Neural cell (in vitro differentiated cells): ENCODE measurements at regions not wholly inside any gene's neighbourhood (a gene's known extent, or its start where the extent isn't known, plus 50 kb on each side); places are given as distances from the start of the nearest gene placed in this dataset.

Source experiments
- H2AFZ ChIP-seq: fragments of 200-600, 300-800 bp; sonication (generic), shearing (Covaris generic); 2 replicates; pipeline ENCODE4 v1.6.0; 2014; ENCODE audit warnings: low read depth, mild to moderate bottlenecking, antibody characterized with exemption, low read length, moderate library complexity
- H3F3A ChIP-seq: fragments of 200-600 bp; shearing (Covaris generic); 2 replicates; pipeline ENCODE4 v1.6.1; 2016; ENCODE audit warnings: mild to moderate bottlenecking, moderate library complexity, mixed read lengths, antibody characterized with exemption, low read length; ENCODE audit not compliant: insufficient read depth, poor library complexity, severe bottlenecking
- H3K27ac ChIP-seq: fragments of 200-600, 300-800 bp; sonication (generic), shearing (Covaris generic); 2 replicates; pipeline ENCODE4 v1.5.1; 2014; ENCODE audit warnings: mild to moderate bottlenecking, low read length, moderate library complexity
- H3K27me3 ChIP-seq: fragments of 300-800, 200-600 bp; sonication (generic), shearing (Covaris generic); 2 replicates; pipeline ENCODE4 v1.6.0; 2014; ENCODE audit warnings: mild to moderate bottlenecking, low read depth, low read length, moderate library complexity; ENCODE audit not compliant: insufficient read depth
- H3K36me3 ChIP-seq: fragments of 300-800, 200-600 bp; sonication (generic), shearing (Covaris generic); 2 replicates; pipeline ENCODE4 v1.5.1; 2014; ENCODE audit warnings: mild to moderate bottlenecking, antibody characterized with exemption, low read length, moderate library complexity; ENCODE audit not compliant: insufficient read depth
- H3K4me2 ChIP-seq: fragments of 300-800, 200-600 bp; sonication (generic), shearing (Covaris generic); 2 replicates; pipeline ENCODE4 v1.6.0; 2014; ENCODE audit warnings: mild to moderate bottlenecking, low read length
- H3K4me3 ChIP-seq: fragments of 300-800, 200-600 bp; sonication (generic), shearing (Covaris generic); 2 replicates; pipeline ENCODE4 v1.5.1; 2014; ENCODE audit warnings: mild to moderate bottlenecking, low read length, moderate library complexity
- H3K79me2 ChIP-seq: fragments of 200-600 bp; shearing (Covaris generic); replicated peaks from 2 replicates; pipeline ENCODE4 v1.6.0; 2014; ENCODE audit warnings: mild to moderate bottlenecking, low read length, moderate library complexity; ENCODE audit not compliant: insufficient read depth
- H3K9ac ChIP-seq: fragments of 300-800, 200-600 bp; sonication (generic), shearing (Covaris generic); 2 replicates; pipeline ENCODE4 v1.6.1; 2016; ENCODE audit warnings: mild to moderate bottlenecking, low read length, mixed read lengths
- H3K9me2 ChIP-seq: fragments of 200-600 bp; shearing (Covaris generic); 2 replicates; pipeline ENCODE4 v1.6.1; 2016; ENCODE audit warnings: mild to moderate bottlenecking, low read length, mixed read lengths; ENCODE audit not compliant: insufficient read depth
- H3K9me3 ChIP-seq: fragments of 200-600, 300-800 bp; sonication (generic), shearing (Covaris generic); 2 replicates; pipeline ENCODE4 v1.6.1; 2016; ENCODE audit warnings: mild to moderate bottlenecking, mixed run types, low read length, moderate library complexity, mixed read lengths
- H4K20me1 ChIP-seq: fragments of 200-600 bp; shearing (Covaris generic); 2 replicates; pipeline ENCODE4 v1.6.1; 2016; ENCODE audit warnings: mild to moderate bottlenecking, mixed run types; ENCODE audit not compliant: insufficient read depth
- EP300 ChIP-seq: fragments of 450-650 bp; conservative IDR thresholded peaks from 2 replicates; pipeline ENCODE4 v1.6.1; 2014; ENCODE audit warnings: antibody characterized with exemption, mild to moderate bottlenecking, moderate library complexity; ENCODE audit not compliant: poor library complexity, severe bottlenecking
- EZH2 ChIP-seq: fragments of 200-600, 300-800 bp; shearing (Covaris generic), sonication (generic); IDR thresholded peaks from 2 replicates; pipeline ENCODE4 v1.6.1; 2014; ENCODE audit warnings: antibody characterized with exemption, low read length, borderline replicate concordance, mild to moderate bottlenecking; ENCODE audit not compliant: insufficient read depth, poor library complexity, severe bottlenecking
- MXI1 ChIP-seq: fragments of 450-650 bp; conservative IDR thresholded peaks from 2 replicates; pipeline ENCODE4 v1.6.1; 2014; ENCODE audit warnings: antibody characterized with exemption, mild to moderate bottlenecking; ENCODE audit not compliant: poor library complexity, severe bottlenecking
- POLR2AphosphoS5 ChIP-seq: IDR thresholded peaks from 2 replicates; pipeline ENCODE4 v1.6.1; 2012
- RAD21 ChIP-seq: fragments of 450-650 bp; conservative IDR thresholded peaks from 2 replicates; pipeline ENCODE4 v1.6.1; 2014; ENCODE audit warnings: antibody characterized with exemption, mild to moderate bottlenecking, moderate library complexity
- REST ChIP-seq: IDR thresholded peaks from 2 replicates; pipeline ENCODE4 v1.6.1; 2012; ENCODE audit warnings: borderline replicate concordance
- SMC3 ChIP-seq: fragments of 450-650 bp; conservative IDR thresholded peaks from 2 replicates; pipeline ENCODE4 v1.6.1; 2014; ENCODE audit warnings: antibody characterized with exemption, mild to moderate bottlenecking, moderate library complexity; ENCODE audit not compliant: poor library complexity
- TAF1 ChIP-seq: IDR thresholded peaks from 2 replicates; pipeline ENCODE4 v1.6.1; 2012; ENCODE audit warnings: low read depth
- TF ChIP-seq, protein P1 (sequence below): fragments of 450-650 bp; IDR thresholded peaks from 2 replicates; pipeline ENCODE4 v1.5.1; 2014; ENCODE audit warnings: antibody characterized with exemption, mild to moderate bottlenecking, moderate library complexity; ENCODE audit not compliant: poor library complexity, severe bottlenecking

- H3K79me2 ChIP-seq = no peaks in the 10 kb centered on the region
- no peak for TF ChIP-seq SMC3
- TF ChIP-seq, protein P1, sequence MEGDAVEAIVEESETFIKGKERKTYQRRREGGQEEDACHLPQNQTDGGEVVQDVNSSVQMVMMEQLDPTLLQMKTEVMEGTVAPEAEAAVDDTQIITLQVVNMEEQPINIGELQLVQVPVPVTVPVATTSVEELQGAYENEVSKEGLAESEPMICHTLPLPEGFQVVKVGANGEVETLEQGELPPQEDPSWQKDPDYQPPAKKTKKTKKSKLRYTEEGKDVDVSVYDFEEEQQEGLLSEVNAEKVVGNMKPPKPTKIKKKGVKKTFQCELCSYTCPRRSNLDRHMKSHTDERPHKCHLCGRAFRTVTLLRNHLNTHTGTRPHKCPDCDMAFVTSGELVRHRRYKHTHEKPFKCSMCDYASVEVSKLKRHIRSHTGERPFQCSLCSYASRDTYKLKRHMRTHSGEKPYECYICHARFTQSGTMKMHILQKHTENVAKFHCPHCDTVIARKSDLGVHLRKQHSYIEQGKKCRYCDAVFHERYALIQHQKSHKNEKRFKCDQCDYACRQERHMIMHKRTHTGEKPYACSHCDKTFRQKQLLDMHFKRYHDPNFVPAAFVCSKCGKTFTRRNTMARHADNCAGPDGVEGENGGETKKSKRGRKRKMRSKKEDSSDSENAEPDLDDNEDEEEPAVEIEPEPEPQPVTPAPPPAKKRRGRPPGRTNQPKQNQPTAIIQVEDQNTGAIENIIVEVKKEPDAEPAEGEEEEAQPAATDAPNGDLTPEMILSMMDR = no peak
- TF ChIP-seq POLR2AphosphoS5 = no peak
- TF ChIP-seq REST = no peak
- no peak for TF ChIP-seq MXI1
- TF ChIP-seq EP300 = no peak
- no peak overlapping the region for H3K4me3 ChIP-seq
- no peak overlapping the region for H3K4me2 ChIP-seq
- H4K20me1 ChIP-seq = no peaks in the 10 kb centered on the region
- H3K27me3 ChIP-seq = no peaks in the 10 kb centered on the region
- H3K9ac ChIP-seq = no peak overlapping the region
- no peaks in the 10 kb centered on the region for H3K9me3 ChIP-seq
- no peaks in the 10 kb centered on the region for H3K36me3 ChIP-seq
- no peak overlapping the region for H3K27ac ChIP-seq
- no peak overlapping the region for H2AFZ ChIP-seq
- no peaks in the 10 kb centered on the region for H3K9me2 ChIP-seq
- peaks cover under 1% of the 10 kb centered on the region for H3F3A ChIP-seq
Measured at GRCh38 chr5:104942735-104943134, 1380.1 kb upstream of the NUDT12 start.

- Histone ChIP-seq H3F3A (peaks cover 2% of the 10 kb centered on the region), H4K20me1 (no peaks in the 10 kb centered on the region), H3K9ac (no peak overlapping the region), H3K36me3 (no peaks in the 10 kb centered on the region), H3K9me2 (no peaks in the 10 kb centered on the region), H3K4me3 (no peak overlapping the region), H3K4me2 (no peak overlapping the region), H3K79me2 (no peaks in the 10 kb centered on the region), H3K27me3 (no peaks in the 10 kb centered on the region), H3K9me3 (no peaks in the 10 kb centered on the region), H2AFZ (no peak overlapping the region), H3K27ac (no peak overlapping the region)
- TF ChIP-seq RAD21 (no peak), POLR2AphosphoS5 (no peak), SMC3 (no peak), TAF1 (no peak), REST (no peak), MXI1 (no peak), EP300 (no peak), EZH2 (no peak)
- TF ChIP-seq, protein P1 = no peak
Measured at GRCh38 chr5:104941030-104941645, 1378.5 kb upstream of the NUDT12 start.
